HG03432 (cell line): ENCODE measurements at regions not wholly inside any gene's neighbourhood (a gene's known extent, or its start where the extent isn't known, plus 50 kb on each side); places are given as distances from the start of the nearest gene placed in this dataset.
A peak's percentile ranks its signal among the peaks of the same experiment; 100 is the strongest.

Experiments
- ATAC-seq: cut with Tn5 transposase; IDR thresholded peaks from one replicate; pipeline ENCODE4 v1.9.1; 2021; ENCODE audit warnings: mild to moderate bottlenecking, moderate library complexity; ENCODE audit not compliant: unreplicated experiment

DNA sequence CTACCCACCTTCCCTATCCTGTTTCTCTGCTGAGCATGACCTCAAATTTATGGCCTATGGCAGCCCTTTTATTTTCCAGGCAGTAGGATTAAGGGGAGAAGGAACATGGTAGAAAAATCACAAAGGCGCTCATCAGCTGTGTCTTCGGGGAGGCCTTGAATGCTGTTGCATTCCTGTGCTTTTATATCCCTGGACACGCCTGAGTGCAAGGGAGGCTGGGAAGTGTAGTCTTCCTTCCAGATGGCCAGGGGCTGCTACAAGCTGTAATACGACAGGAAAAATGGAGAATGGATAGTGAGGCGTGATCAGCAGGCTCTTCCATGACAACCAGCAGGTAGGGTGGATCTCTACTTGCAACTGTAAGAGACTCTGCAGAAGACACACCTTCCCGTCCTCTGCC is 210.9 kb upstream of the GGTLC1 start:
- ATAC-seq, result no peak

GRCh38 chr20:24194143-24194542 is 205.6 kb upstream of the GGTLC1 start:
- no peak for ATAC-seq

GRCh38 chr20:24190905-24191304 is 202.3 kb upstream of the GGTLC1 start:
- no peak for ATAC-seq

- no peak for ATAC-seq
Observed at GRCh38 chr20:24185791-24186190, 197.2 kb upstream of the GGTLC1 start.

GRCh38 chr20:24181151-24181550 is 192.6 kb upstream of the GGTLC1 start:
- ATAC-seq, result no peak

- no peak for ATAC-seq
Observed at GRCh38 chr20:24169256-24169655, 180.7 kb upstream of the GGTLC1 start.

DNA sequence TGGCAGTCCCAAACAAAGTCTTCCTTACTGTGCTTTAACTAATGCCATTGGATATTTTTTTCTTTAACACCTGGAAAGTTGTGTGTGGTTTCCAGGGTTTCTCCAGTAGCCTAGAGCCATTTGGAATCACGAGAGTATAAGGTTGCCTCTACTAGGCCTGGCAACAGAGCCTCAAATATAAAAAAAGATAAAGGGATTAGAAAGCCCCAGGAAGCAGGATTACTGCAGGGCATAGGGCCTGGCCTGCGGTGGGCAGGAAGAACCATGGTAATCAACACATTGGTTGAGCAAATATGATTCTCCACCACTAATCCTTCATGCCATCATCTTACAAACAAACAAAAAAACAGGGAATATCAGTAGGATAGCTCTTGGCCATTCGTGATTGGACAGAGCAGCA is 177.8 kb upstream of the GGTLC1 start:
- no peak for ATAC-seq

DNA sequence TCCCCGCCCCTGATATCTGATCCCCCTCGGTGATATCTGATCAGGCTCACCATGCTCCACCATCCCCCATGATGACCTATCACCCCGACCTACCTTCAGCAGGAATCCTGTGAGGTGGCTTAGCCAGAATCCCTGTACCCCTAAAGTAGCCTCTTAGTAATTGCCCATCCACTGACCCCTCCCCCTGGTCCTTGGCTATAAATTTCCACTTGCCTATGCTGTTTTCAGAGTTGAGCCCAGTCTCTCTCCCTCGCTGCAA is 177.5 kb upstream of the GGTLC1 start:
- ATAC-seq, result no peak

GRCh38 chr20:24165301-24166122 is 176.9 kb upstream of the GGTLC1 start:
- no peak for ATAC-seq

- ATAC-seq, result no peak
Observed at GRCh38 chr20:24164360-24164759, 175.8 kb upstream of the GGTLC1 start.

GRCh38 chr20:24163506-24163905 is 174.9 kb upstream of the GGTLC1 start:
- no peak for ATAC-seq

GRCh38 chr20:24160563-24161281 is 172.1 kb upstream of the GGTLC1 start:
- ATAC-seq, result no peak

DNA sequence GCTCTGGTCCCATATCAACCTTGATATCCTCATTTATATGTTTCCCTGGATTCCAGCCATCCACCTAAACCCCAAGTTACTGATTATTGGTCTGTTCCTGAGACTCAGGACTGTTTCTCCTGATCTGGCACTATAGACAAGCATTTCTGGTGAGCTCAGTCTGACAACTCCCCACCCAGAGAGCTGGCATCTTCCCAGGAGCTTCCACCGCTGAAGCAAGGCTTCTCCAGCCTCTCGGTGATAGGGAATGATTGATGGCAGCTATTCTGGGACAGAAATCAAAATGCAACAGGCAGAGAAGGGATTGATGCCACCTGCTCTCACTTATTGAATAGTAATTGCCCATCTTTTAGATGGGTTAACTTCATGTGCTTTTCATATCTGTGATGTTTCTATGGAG is 169.7 kb upstream of the GGTLC1 start:
- no peak for ATAC-seq

GRCh38 chr20:24157213-24157612 is 168.6 kb upstream of the GGTLC1 start:
- no peak for ATAC-seq

DNA sequence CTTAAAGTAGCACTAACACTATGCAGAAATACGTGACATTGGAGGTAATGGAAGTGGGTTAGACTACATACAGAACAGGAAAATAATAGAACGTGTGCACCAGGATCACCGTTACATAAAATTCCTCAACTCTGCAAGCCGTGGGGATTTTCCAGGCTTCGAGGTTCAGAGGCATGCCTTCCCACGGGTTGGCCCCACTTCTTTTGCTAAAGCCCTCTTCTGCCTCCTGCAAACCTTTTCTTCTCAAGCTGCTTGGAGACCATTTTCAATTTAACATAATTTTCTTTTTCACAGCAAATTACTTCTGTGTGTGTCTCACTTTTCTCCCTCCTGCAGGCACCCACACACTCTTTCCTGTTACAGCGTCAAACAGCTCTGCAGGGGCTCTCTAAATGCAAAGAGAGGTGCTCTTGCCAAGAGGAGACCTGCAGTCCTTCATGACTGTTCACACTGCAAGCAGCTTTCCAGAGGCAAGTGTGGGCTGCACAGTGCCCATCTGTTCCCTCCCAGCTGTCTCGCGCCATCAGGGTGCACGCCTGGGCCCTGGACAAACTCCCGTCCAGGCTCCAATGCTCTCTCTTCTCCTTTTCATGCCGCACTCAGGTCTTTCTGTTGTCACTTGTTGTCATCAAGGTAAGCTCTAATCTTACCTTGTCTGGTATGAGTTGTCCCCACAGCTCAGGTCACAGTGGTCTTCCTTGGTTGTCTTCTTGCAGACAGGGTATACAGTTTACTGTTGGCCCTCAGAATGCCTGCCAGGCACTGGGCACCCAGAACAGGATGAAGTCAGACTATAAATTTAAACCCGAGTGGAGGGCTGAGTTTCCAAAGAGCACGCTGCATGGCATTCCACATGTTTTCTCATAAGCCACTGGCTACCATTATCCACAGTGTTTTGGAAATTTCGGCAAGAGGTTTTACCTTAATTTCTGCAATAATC is 164.8 kb upstream of the GGTLC1 start:
- no peak for ATAC-seq

DNA sequence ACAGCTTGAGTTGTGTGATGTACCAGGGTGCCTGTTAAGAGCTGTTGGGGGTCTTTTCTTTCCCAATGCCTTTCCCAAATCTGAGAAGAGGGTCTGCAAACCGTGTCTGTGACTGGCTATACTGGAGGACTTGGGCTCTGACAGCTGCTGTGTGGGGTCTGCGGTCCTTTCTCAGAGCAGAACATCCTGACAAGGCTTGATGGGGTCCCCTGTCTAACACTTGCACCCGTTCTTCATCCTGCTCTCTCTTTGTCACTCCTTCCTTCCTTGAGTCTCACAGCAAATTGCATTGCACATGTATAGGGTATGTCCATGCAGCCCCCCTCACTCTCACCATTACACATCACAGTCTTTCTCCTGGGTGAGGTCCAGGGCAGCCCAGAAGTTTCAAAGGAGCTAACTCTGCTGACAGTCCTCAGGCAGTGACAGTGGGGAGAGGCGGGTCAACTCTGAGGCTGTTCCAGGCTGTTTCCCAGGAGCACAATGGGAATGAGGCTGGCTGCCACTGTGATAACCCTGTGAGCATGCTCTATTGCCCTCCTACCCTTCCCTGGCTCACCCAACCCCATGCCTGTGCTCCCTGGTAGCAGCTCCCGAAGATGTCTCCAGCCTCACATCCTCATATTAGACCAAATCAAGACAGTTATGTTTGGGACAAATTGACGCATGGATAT is 163.2 kb upstream of the GGTLC1 start:
- ATAC-seq, result no peak

DNA sequence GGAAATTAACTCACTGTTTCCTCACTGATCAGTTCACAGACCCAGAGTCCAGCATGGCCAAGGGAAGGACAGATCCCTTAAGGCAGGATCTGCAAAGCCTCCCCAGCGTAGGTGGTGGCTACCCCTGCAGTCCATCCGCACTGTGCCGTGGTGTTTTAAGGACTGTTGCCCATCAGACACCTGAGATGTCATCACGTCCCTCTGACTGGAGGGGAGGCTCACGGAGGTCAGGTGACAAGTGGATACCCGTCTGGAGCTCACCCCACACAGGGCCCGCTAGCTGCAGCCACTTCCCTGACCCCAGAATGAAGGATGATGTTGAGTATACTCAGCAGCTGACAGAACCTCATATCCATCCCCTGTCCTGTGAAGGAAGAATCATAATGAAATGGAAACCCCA is 161.8 kb upstream of the GGTLC1 start:
- ATAC-seq, result no peak

GRCh38 chr20:24149881-24150307 is 161.3 kb upstream of the GGTLC1 start:
- ATAC-seq, result no peak

- no peak for ATAC-seq
Observed at GRCh38 chr20:24149175-24149574, 160.6 kb upstream of the GGTLC1 start.

DNA sequence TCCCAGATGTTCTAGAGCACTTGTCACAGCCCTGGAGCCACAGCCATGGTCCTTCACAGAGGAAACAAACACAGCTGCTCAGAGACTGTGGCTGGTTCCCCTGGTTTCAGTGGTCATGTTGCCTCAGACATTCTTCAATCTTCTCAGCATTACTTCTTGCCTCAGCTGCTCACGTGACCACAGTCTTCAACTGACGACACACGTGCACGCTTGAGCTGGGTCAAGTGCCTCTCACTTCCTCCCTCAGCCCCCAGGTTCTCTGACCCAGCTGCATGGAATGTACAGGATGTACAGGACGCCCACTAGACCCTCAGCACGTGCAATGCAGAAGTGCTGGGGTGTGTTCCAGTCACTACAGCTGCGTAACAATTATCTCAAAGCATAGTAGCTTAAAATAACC is 159.8 kb upstream of the GGTLC1 start:
- peak; percentile 60 for ATAC-seq

- ATAC-seq, result no peak
Observed at GRCh38 chr20:24147961-24148360, 159.4 kb upstream of the GGTLC1 start.
